VCaP (cell line): ENCODE measurements at regions not wholly inside any gene's neighbourhood (a gene's known extent, or its start where the extent isn't known, plus 50 kb on each side); places are given as distances from the start of the nearest gene placed in this dataset.

ENCODE experiments used
- H3K27ac ChIP-seq: fragments of 450-650 bp; 2 replicates; pipeline ENCODE4 v1.5.1; 2017
- CTCF ChIP-seq: fragments of 450-650 bp; conservative IDR thresholded peaks from 2 replicates; pipeline ENCODE4 v1.5.1; 2017; ENCODE audit warnings: mild to moderate bottlenecking, moderate library complexity

- no peak for TF ChIP-seq CTCF
- H3K27ac ChIP-seq = no peak overlapping the region
Measured at GRCh38 chr7:145643981-145644380, 472.6 kb upstream of the CNTNAP2 start.

- H3K27ac ChIP-seq = no peak overlapping the region
- TF ChIP-seq CTCF = no peak
Measured at GRCh38 chr7:145633513-145633912, 483.1 kb upstream of the CNTNAP2 start.

- TF ChIP-seq CTCF = no peak
- H3K27ac ChIP-seq = no peak overlapping the region
Measured at GRCh38 chr7:145624618-145625017, 492.0 kb upstream of the CNTNAP2 start.

- no peak overlapping the region for H3K27ac ChIP-seq
- no peak for TF ChIP-seq CTCF
Measured at GRCh38 chr7:145605963-145606362, 510.6 kb upstream of the CNTNAP2 start.

GRCh38 chr7:145599376-145599775 is 517.2 kb upstream of the CNTNAP2 start:
- TF ChIP-seq CTCF = no peak
- no peak overlapping the region for H3K27ac ChIP-seq

- no peak for TF ChIP-seq CTCF
- no peak overlapping the region for H3K27ac ChIP-seq
Measured at GRCh38 chr7:145584401-145584800, 532.2 kb upstream of the CNTNAP2 start.

GRCh38 chr7:145582742-145583303 is 533.8 kb upstream of the CNTNAP2 start:
- no peak overlapping the region for H3K27ac ChIP-seq
- no peak for TF ChIP-seq CTCF
